ENCODE measurements at regions not wholly inside any gene's neighbourhood (a gene's known extent, or its start where the extent isn't known, plus 50 kb on each side); places are given as distances from the start of the nearest gene placed in this dataset.

DNA sequence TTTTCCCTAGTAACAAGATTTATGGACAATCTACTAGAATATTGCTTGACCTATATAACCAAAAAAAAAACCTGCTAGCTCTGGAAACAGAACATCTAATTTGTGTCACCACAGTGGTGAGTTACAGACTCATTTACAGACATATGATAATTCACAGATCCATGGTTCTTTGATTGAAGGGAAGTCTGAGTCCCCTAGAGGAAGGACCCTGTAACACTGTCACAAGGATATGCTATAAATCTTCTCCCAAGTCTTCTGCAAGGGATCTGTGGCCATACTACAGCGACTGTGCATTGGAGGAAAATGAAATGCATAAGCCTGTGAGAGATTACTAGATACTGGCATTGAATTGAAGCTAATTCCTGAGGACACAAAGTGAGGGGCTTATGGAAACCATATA lies 630.6 kb upstream of the SGCD start:
- TF ChIP-seq POLR2A (IDR thresholded peaks at IDR 0.05; ENCODE audit: low read length) (no peak), RAD21 (conservative IDR thresholded peaks at IDR 0.05 in 1 of 2, IDR thresholded peaks at IDR 0.05 in 1 of 2) (no peak), MAFK (IDR thresholded peaks at IDR 0.05; ENCODE audit: partially characterized antibody) (no peak), RCOR1 (IDR thresholded peaks at IDR 0.05; ENCODE audit: low read depth, low read length) (no peak), MYC (IDR thresholded peaks at IDR 0.05; ENCODE audit: borderline replicate concordance, low read length) (no peak), POLR2AphosphoS2 (conservative IDR thresholded peaks at IDR 0.05; ENCODE audit: low read length) (no peak), RARB (CRISPR knock-in tag; IDR thresholded peaks at IDR 0.05) (no peak), HOXA7 (CRISPR knock-in tag; IDR thresholded peaks at IDR 0.05) (no peak), SMC3 (IDR thresholded peaks at IDR 0.05) (no peak), EHMT2 (IDR thresholded peaks at IDR 0.05; ENCODE audit: low read depth) (no peak), JUNB (IDR thresholded peaks at IDR 0.05) (no peak)
- TF ChIP-seq, protein P1, sequence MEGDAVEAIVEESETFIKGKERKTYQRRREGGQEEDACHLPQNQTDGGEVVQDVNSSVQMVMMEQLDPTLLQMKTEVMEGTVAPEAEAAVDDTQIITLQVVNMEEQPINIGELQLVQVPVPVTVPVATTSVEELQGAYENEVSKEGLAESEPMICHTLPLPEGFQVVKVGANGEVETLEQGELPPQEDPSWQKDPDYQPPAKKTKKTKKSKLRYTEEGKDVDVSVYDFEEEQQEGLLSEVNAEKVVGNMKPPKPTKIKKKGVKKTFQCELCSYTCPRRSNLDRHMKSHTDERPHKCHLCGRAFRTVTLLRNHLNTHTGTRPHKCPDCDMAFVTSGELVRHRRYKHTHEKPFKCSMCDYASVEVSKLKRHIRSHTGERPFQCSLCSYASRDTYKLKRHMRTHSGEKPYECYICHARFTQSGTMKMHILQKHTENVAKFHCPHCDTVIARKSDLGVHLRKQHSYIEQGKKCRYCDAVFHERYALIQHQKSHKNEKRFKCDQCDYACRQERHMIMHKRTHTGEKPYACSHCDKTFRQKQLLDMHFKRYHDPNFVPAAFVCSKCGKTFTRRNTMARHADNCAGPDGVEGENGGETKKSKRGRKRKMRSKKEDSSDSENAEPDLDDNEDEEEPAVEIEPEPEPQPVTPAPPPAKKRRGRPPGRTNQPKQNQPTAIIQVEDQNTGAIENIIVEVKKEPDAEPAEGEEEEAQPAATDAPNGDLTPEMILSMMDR (IDR thresholded peaks at IDR 0.05) = no peak
- TF ChIP-seq, protein P2, sequence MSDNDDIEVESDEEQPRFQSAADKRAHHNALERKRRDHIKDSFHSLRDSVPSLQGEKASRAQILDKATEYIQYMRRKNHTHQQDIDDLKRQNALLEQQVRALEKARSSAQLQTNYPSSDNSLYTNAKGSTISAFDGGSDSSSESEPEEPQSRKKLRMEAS (IDR thresholded peaks at IDR 0.05) = no peak
- TF ChIP-seq, protein P3, sequence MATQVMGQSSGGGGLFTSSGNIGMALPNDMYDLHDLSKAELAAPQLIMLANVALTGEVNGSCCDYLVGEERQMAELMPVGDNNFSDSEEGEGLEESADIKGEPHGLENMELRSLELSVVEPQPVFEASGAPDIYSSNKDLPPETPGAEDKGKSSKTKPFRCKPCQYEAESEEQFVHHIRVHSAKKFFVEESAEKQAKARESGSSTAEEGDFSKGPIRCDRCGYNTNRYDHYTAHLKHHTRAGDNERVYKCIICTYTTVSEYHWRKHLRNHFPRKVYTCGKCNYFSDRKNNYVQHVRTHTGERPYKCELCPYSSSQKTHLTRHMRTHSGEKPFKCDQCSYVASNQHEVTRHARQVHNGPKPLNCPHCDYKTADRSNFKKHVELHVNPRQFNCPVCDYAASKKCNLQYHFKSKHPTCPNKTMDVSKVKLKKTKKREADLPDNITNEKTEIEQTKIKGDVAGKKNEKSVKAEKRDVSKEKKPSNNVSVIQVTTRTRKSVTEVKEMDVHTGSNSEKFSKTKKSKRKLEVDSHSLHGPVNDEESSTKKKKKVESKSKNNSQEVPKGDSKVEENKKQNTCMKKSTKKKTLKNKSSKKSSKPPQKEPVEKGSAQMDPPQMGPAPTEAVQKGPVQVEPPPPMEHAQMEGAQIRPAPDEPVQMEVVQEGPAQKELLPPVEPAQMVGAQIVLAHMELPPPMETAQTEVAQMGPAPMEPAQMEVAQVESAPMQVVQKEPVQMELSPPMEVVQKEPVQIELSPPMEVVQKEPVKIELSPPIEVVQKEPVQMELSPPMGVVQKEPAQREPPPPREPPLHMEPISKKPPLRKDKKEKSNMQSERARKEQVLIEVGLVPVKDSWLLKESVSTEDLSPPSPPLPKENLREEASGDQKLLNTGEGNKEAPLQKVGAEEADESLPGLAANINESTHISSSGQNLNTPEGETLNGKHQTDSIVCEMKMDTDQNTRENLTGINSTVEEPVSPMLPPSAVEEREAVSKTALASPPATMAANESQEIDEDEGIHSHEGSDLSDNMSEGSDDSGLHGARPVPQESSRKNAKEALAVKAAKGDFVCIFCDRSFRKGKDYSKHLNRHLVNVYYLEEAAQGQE (IDR thresholded peaks at IDR 0.05) = no peak

Data from A549 (cell line).